Neural cell (in vitro differentiated cells): ENCODE measurements at regions not wholly inside any gene's neighbourhood (a gene's known extent, or its start where the extent isn't known, plus 50 kb on each side); places are given as distances from the start of the nearest gene placed in this dataset.

Experiments
- H2AFZ ChIP-seq: fragments of 200-600, 300-800 bp; sonication (generic), shearing (Covaris generic); 2 replicates; pipeline ENCODE4 v1.6.0; 2014; ENCODE audit warnings: low read depth, mild to moderate bottlenecking, antibody characterized with exemption, low read length, moderate library complexity
- H3F3A ChIP-seq: fragments of 200-600 bp; shearing (Covaris generic); 2 replicates; pipeline ENCODE4 v1.6.1; 2016; ENCODE audit warnings: mild to moderate bottlenecking, moderate library complexity, mixed read lengths, antibody characterized with exemption, low read length; ENCODE audit not compliant: insufficient read depth, poor library complexity, severe bottlenecking
- H3K27ac ChIP-seq: fragments of 200-600, 300-800 bp; sonication (generic), shearing (Covaris generic); 2 replicates; pipeline ENCODE4 v1.5.1; 2014; ENCODE audit warnings: mild to moderate bottlenecking, low read length, moderate library complexity
- H3K27me3 ChIP-seq: fragments of 300-800, 200-600 bp; sonication (generic), shearing (Covaris generic); 2 replicates; pipeline ENCODE4 v1.6.0; 2014; ENCODE audit warnings: mild to moderate bottlenecking, low read depth, low read length, moderate library complexity; ENCODE audit not compliant: insufficient read depth
- H3K36me3 ChIP-seq: fragments of 300-800, 200-600 bp; sonication (generic), shearing (Covaris generic); 2 replicates; pipeline ENCODE4 v1.5.1; 2014; ENCODE audit warnings: mild to moderate bottlenecking, antibody characterized with exemption, low read length, moderate library complexity; ENCODE audit not compliant: insufficient read depth
- H3K4me2 ChIP-seq: fragments of 300-800, 200-600 bp; sonication (generic), shearing (Covaris generic); 2 replicates; pipeline ENCODE4 v1.6.0; 2014; ENCODE audit warnings: mild to moderate bottlenecking, low read length
- H3K4me3 ChIP-seq: fragments of 300-800, 200-600 bp; sonication (generic), shearing (Covaris generic); 2 replicates; pipeline ENCODE4 v1.5.1; 2014; ENCODE audit warnings: mild to moderate bottlenecking, low read length, moderate library complexity
- H3K79me2 ChIP-seq: fragments of 200-600 bp; shearing (Covaris generic); replicated peaks from 2 replicates; pipeline ENCODE4 v1.6.0; 2014; ENCODE audit warnings: mild to moderate bottlenecking, low read length, moderate library complexity; ENCODE audit not compliant: insufficient read depth
- H3K9ac ChIP-seq: fragments of 300-800, 200-600 bp; sonication (generic), shearing (Covaris generic); 2 replicates; pipeline ENCODE4 v1.6.1; 2016; ENCODE audit warnings: mild to moderate bottlenecking, low read length, mixed read lengths
- H3K9me2 ChIP-seq: fragments of 200-600 bp; shearing (Covaris generic); 2 replicates; pipeline ENCODE4 v1.6.1; 2016; ENCODE audit warnings: mild to moderate bottlenecking, low read length, mixed read lengths; ENCODE audit not compliant: insufficient read depth
- H3K9me3 ChIP-seq: fragments of 200-600, 300-800 bp; sonication (generic), shearing (Covaris generic); 2 replicates; pipeline ENCODE4 v1.6.1; 2016; ENCODE audit warnings: mild to moderate bottlenecking, mixed run types, low read length, moderate library complexity, mixed read lengths
- H4K20me1 ChIP-seq: fragments of 200-600 bp; shearing (Covaris generic); 2 replicates; pipeline ENCODE4 v1.6.1; 2016; ENCODE audit warnings: mild to moderate bottlenecking, mixed run types; ENCODE audit not compliant: insufficient read depth
- EP300 ChIP-seq: fragments of 450-650 bp; conservative IDR thresholded peaks from 2 replicates; pipeline ENCODE4 v1.6.1; 2014; ENCODE audit warnings: antibody characterized with exemption, mild to moderate bottlenecking, moderate library complexity; ENCODE audit not compliant: poor library complexity, severe bottlenecking
- EZH2 ChIP-seq: fragments of 200-600, 300-800 bp; shearing (Covaris generic), sonication (generic); IDR thresholded peaks from 2 replicates; pipeline ENCODE4 v1.6.1; 2014; ENCODE audit warnings: antibody characterized with exemption, low read length, borderline replicate concordance, mild to moderate bottlenecking; ENCODE audit not compliant: insufficient read depth, poor library complexity, severe bottlenecking
- MXI1 ChIP-seq: fragments of 450-650 bp; conservative IDR thresholded peaks from 2 replicates; pipeline ENCODE4 v1.6.1; 2014; ENCODE audit warnings: antibody characterized with exemption, mild to moderate bottlenecking; ENCODE audit not compliant: poor library complexity, severe bottlenecking
- POLR2AphosphoS5 ChIP-seq: IDR thresholded peaks from 2 replicates; pipeline ENCODE4 v1.6.1; 2012
- RAD21 ChIP-seq: fragments of 450-650 bp; conservative IDR thresholded peaks from 2 replicates; pipeline ENCODE4 v1.6.1; 2014; ENCODE audit warnings: antibody characterized with exemption, mild to moderate bottlenecking, moderate library complexity
- REST ChIP-seq: IDR thresholded peaks from 2 replicates; pipeline ENCODE4 v1.6.1; 2012; ENCODE audit warnings: borderline replicate concordance
- SMC3 ChIP-seq: fragments of 450-650 bp; conservative IDR thresholded peaks from 2 replicates; pipeline ENCODE4 v1.6.1; 2014; ENCODE audit warnings: antibody characterized with exemption, mild to moderate bottlenecking, moderate library complexity; ENCODE audit not compliant: poor library complexity
- TF ChIP-seq, protein P1 (sequence below): fragments of 450-650 bp; IDR thresholded peaks from 2 replicates; pipeline ENCODE4 v1.5.1; 2014; ENCODE audit warnings: antibody characterized with exemption, mild to moderate bottlenecking, moderate library complexity; ENCODE audit not compliant: poor library complexity, severe bottlenecking

DNA sequence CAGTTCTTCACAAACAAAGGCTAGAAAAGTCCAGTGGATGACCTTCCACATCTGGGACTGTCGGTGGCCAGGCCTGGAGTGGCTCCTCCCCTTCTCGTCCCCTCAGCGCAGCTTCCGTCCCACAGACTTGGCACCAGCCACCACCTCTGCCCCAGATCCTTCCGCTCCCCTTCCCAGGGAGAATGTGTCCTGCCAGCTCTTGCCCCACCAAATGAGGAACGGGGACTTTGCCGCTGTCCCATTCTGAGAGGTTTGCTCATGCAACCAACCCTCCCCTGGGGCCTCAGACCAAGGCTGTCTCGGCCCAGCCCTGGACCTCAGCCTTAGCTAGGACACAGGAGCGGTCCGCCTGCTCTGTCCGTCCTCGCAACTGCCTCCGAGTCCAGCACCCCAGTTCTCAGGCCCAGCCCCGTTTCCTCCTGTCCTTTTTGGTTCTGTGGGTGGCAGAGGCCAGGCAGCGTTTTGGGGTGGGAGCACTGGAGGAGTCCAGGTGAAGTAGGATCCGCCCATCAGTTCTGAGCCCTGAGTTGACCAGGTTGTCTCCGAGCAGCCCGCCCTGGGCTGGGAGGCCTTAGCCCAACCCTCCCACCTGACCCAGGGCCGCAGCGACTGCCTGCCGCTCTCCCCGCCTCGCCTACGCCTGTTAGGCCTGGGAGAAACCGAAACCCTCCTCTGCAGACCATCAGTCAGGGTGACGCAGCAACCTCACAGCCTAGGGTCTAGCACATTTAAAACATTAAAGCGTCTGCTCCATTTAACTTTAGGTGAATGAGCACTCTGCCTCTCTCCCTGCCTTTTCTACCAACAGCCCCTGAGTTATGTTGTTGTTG lies 284.3 kb downstream of the FOXO1 start (continued):
- TF ChIP-seq REST = no peak

DNA sequence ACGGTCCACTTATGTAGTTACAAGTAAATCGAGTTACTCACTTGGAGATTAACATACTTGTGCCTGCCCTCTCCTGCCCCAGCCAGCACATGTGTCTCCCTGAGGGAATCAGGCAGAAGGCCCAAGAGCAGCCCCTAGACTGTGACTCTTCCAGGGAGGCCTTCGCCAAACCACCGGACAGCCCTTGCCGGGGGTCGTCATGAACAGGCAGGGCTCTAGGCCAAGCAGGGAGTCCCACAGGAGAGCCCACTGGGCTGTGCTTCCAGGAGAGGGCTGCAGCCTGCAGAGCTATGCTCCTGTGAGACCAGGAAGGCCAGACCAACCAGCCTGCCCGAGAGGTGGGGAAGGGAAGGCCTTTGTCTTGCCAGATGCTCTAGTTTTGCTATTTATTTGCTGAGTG lies 283.3 kb downstream of the FOXO1 start:
- no peaks in the 10 kb centered on the region for H3K9me3 ChIP-seq
- no peak overlapping the region for H3K9ac ChIP-seq
- H3K27me3 ChIP-seq = no peaks in the 10 kb centered on the region
- H3K4me3 ChIP-seq = no peak overlapping the region
- H2AFZ ChIP-seq = no peak overlapping the region
- H3K4me2 ChIP-seq = no peak overlapping the region
- no peaks in the 10 kb centered on the region for H3K36me3 ChIP-seq
- H3K79me2 ChIP-seq = no peaks in the 10 kb centered on the region
- no peak overlapping the region for H3K27ac ChIP-seq
- no peaks in the 10 kb centered on the region for H3K9me2 ChIP-seq
- TF ChIP-seq REST (no peak), EZH2 (no peak), POLR2AphosphoS5 (no peak)
- H3F3A ChIP-seq = no peaks in the 10 kb centered on the region
- H4K20me1 ChIP-seq = no peaks in the 10 kb centered on the region

DNA sequence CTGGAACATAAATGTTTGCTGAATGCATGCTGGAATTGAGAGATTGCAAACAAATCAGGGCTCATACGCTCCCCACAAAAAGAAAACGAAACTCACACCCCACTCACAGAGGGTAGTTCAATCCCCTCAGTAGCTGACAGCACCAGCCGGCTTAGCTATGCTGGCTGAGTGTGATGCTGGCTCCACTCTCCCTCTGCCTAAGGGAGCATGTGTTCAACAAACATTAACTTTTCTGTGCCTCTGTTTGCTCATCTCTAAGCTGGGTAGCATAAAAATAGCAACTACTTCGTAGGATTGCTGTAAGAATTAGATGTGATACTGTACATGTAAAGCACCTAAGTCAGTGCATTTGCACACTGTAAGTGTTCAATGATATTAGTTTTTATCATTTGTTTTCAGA lies 282.6 kb downstream of the FOXO1 start:
- no peak for TF ChIP-seq POLR2AphosphoS5
- no peak for TF ChIP-seq SMC3
- TF ChIP-seq, protein P1, sequence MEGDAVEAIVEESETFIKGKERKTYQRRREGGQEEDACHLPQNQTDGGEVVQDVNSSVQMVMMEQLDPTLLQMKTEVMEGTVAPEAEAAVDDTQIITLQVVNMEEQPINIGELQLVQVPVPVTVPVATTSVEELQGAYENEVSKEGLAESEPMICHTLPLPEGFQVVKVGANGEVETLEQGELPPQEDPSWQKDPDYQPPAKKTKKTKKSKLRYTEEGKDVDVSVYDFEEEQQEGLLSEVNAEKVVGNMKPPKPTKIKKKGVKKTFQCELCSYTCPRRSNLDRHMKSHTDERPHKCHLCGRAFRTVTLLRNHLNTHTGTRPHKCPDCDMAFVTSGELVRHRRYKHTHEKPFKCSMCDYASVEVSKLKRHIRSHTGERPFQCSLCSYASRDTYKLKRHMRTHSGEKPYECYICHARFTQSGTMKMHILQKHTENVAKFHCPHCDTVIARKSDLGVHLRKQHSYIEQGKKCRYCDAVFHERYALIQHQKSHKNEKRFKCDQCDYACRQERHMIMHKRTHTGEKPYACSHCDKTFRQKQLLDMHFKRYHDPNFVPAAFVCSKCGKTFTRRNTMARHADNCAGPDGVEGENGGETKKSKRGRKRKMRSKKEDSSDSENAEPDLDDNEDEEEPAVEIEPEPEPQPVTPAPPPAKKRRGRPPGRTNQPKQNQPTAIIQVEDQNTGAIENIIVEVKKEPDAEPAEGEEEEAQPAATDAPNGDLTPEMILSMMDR = no peak
- TF ChIP-seq MXI1 = no peak
- no peak for TF ChIP-seq RAD21
- TF ChIP-seq EP300 = no peak
- no peak for TF ChIP-seq REST
- TF ChIP-seq EZH2 = no peak
- Histone ChIP-seq H3K9ac (no peak overlapping the region), H4K20me1 (no peaks in the 10 kb centered on the region), H3K4me2 (no peak overlapping the region), H3K27me3 (no peaks in the 10 kb centered on the region), H3K9me3 (no peaks in the 10 kb centered on the region), H3K36me3 (no peaks in the 10 kb centered on the region), H3F3A (no peaks in the 10 kb centered on the region), H2AFZ (no peak overlapping the region), H3K9me2 (no peaks in the 10 kb centered on the region), H3K4me3 (no peak overlapping the region), H3K79me2 (no peaks in the 10 kb centered on the region), H3K27ac (no peak overlapping the region)
